Peyer's patch (tissue), 4 donors: ENCODE measurements at regions not wholly inside any gene's neighbourhood (a gene's known extent, or its start where the extent isn't known, plus 50 kb on each side); places are given as distances from the start of the nearest gene placed in this dataset.

Experiments
- DNase-seq, 3 donors: peaks; one replicate each; pipeline ENCODE4 v3.0.0-alpha.2; 2017 to 2019
- H3K27ac ChIP-seq, 4 donors: fragments of 200-600 bp; sonication (generic); one replicate each; pipeline ENCODE4 v1.5.1; 2016 to 2019
- H3K27me3 ChIP-seq, 2 donors: fragments of 200-600 bp; sonication (generic); one replicate each; pipeline ENCODE4 v1.5.1; 2019
- H3K36me3 ChIP-seq, 3 donors: fragments of 200-600 bp; sonication (generic); one replicate each; pipeline ENCODE4 v1.5.1; 2016 to 2019
- H3K4me1 ChIP-seq, 4 donors: fragments of 200-600 bp; sonication (generic); one replicate each; pipeline ENCODE4 v1.5.1; 2016 to 2019
- H3K4me3 ChIP-seq, 4 donors: fragments of 200-600 bp; sonication (generic); 1 replicate in 3 of 4; 2 replicates in 1 of 4; pipeline ENCODE4 v1.5.1; 2016 to 2019; ENCODE audit warnings: mild to moderate bottlenecking in 1 of 4
- H3K9me3 ChIP-seq, 4 donors: fragments of 200-600 bp; sonication (generic); one replicate each; pipeline ENCODE4 v1.5.1; 2016 to 2019; ENCODE audit warnings: mild to moderate bottlenecking in 1 of 4
- CTCF ChIP-seq, 6 experiments: fragments of 450-650 bp in 4 of 6; fragments of 200-600 bp in 2 of 6; sonication (generic) in 1 of 6; IDR thresholded peaks; one replicate each; pipeline ENCODE4 v1.5.1; 2017 to 2019; ENCODE audit warnings: antibody characterized with exemption in 6 of 6, mild to moderate bottlenecking in 3 of 6, moderate library complexity in 1 of 6
- POLR2A ChIP-seq, 2 donors: fragments of 450-650 bp; IDR thresholded peaks; one replicate each; pipeline ENCODE4 v1.5.1; 2017; ENCODE audit warnings: antibody characterized with exemption in 2 of 2, mild to moderate bottlenecking in 2 of 2, moderate library complexity in 2 of 2

DNA sequence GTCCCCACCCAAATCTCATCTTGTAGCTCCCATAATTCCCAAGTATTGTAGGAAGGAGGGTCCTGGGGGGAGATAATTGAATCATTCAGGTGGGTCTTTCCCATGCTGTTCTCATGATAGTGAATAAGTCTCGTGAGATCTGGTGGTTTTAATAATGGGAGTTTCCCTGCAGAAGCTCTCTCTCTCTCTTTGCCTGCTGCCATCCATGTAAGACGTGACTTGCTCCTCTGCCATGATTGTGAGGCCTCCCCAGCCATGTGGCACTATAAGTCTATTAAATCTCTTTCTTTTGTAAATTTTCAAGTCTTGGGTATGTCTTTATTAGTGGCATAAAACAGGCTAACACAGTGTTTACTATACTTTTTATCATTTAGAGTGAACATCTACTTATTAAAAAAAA lies 338.8 kb downstream of the ANKRD7 start:
- Histone ChIP-seq H3K9me3 (peaks cover 0 to 6% (median 0%) of the 10 kb centered on the region in 4 donors), H3K27me3 (no peaks in the 10 kb centered on the region), H3K4me1 (no peaks in the 10 kb centered on the region), H3K4me3 (no peak overlapping the region), H3K36me3 (no peaks in the 10 kb centered on the region), H3K27ac (no peak overlapping the region)
- DNase-seq = no peak
- TF ChIP-seq CTCF (IDR thresholded peaks at IDR 0.05) (no peak), POLR2A (IDR thresholded peaks at IDR 0.05) (no peak)

- no peaks in the 10 kb centered on the region for H3K27me3 ChIP-seq
- H3K4me1 ChIP-seq = no peaks in the 10 kb centered on the region
- H3K36me3 ChIP-seq = no peaks in the 10 kb centered on the region
- H3K4me3 ChIP-seq = no peak overlapping the region
- TF ChIP-seq CTCF (IDR thresholded peaks at IDR 0.05) = no peak
- no peak for TF ChIP-seq POLR2A (IDR thresholded peaks at IDR 0.05)
- DNase-seq = no peak
- no peaks in the 10 kb centered on the region for H3K9me3 ChIP-seq
- H3K27ac ChIP-seq = no peak overlapping the region
These were observed 348.1 kb downstream of the ANKRD7 start for GRCh38 chr7:118572604-118573003.

DNA sequence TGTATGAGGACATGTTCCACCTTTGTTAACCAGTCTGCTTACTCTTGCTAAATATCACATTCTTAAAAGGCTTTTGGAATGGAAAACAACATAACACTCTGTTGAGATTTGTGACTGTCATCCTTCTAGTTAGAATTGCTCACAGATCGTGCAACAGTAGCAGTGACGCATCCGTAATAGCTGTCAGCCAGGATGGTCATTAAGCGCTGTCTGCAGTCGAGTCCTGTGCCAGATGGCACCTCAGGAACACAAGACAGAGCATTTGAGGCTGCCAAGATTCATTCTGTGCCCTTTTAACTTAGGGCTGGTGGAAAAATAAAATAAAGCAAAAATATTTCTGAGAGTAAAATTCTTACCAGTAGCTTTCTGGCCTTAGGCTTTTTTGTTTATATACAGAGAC lies 348.6 kb downstream of the ANKRD7 start:
- TF ChIP-seq POLR2A (IDR thresholded peaks at IDR 0.05) (no peak), CTCF (IDR thresholded peaks at IDR 0.05) (no peak)
- no peak for DNase-seq
- Histone ChIP-seq H3K9me3 (no peaks in the 10 kb centered on the region), H3K4me1 (no peaks in the 10 kb centered on the region), H3K27ac (no peak overlapping the region), H3K27me3 (no peaks in the 10 kb centered on the region), H3K36me3 (no peaks in the 10 kb centered on the region), H3K4me3 (no peak overlapping the region)

DNA sequence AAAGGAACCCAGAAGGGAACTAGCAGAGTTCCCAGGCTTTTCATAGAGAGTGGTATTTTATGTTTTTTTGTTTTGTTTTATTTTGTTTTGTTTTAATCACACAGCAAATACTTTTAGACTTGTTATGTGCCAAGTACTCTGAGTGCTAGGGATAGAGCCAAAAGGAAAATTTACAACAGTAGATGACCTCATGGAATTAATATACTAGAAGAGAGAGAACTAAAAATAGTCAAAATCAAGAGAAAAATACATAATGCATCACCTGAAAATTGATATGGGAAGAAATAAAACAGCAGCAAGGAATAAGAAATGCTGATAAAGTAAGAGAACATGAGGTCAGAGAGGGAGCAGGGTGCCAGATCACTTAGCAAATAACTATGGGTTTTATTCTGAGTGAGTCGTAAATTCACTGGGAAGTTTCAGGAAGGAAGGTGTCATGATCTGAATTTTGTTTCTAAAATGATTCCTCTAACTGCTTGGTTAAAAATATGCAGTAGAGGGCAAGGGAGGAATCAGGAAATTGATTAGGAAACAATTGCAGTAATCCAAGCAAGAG lies 351.0 kb downstream of the ANKRD7 start:
- TF ChIP-seq CTCF (IDR thresholded peaks at IDR 0.05) (no peak), POLR2A (IDR thresholded peaks at IDR 0.05) (no peak)
- DNase-seq = no peak
- no peak overlapping the region for H3K4me3 ChIP-seq
- no peaks in the 10 kb centered on the region for H3K9me3 ChIP-seq
- no peaks in the 10 kb centered on the region for H3K27me3 ChIP-seq
- no peaks in the 10 kb centered on the region for H3K36me3 ChIP-seq
- no peaks in the 10 kb centered on the region for H3K4me1 ChIP-seq
- no peak overlapping the region for H3K27ac ChIP-seq

DNA sequence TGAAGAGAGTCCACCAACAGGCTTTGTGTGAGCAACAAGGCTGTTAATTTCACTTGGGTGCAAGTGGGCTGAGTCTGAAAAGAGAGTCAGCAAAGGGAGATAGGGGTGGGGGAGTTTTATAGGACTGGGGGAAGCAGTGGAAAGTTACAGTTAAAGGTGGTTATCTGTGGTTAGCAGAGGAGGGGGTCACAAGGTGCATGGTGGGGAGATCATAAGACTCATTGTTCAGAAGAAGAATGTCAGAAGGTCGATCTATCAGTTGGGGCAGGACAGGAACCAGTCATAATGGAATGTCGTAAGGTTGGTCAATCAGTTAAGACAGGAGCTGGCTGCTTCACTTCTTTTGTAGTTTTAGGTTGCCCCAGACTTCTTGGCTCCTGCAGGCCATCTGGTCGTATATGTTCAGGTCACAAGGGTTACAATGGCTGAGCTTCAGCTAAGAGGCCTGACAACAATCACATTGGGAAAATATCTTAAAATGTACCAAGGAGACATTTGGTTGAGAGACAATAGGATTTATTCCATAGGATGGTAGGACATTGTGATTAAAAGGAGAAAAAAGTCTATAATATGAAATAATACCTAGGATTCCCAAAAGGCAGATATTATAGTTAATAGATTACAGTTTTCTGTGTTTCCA lies 356.4 kb downstream of the ANKRD7 start:
- Histone ChIP-seq H3K27ac (no peak overlapping the region), H3K27me3 (no peaks in the 10 kb centered on the region), H3K4me3 (no peak overlapping the region), H3K9me3 (no peaks in the 10 kb centered on the region), H3K36me3 (no peaks in the 10 kb centered on the region), H3K4me1 (no peaks in the 10 kb centered on the region)
- no peak for TF ChIP-seq CTCF (IDR thresholded peaks at IDR 0.05)
- no peak for DNase-seq

- H3K36me3 ChIP-seq = no peaks in the 10 kb centered on the region
- no peak overlapping the region for H3K27ac ChIP-seq
- H3K9me3 ChIP-seq = no peaks in the 10 kb centered on the region
- TF ChIP-seq POLR2A (IDR thresholded peaks at IDR 0.05) (no peak), CTCF (IDR thresholded peaks at IDR 0.05) (no peak)
- DNase-seq = no peak
- H3K4me3 ChIP-seq = no peak overlapping the region
- H3K4me1 ChIP-seq = no peaks in the 10 kb centered on the region
- H3K27me3 ChIP-seq = no peaks in the 10 kb centered on the region
These were observed 359.1 kb downstream of the ANKRD7 start for GRCh38 chr7:118583641-118584040.
